Posterior cingulate gyrus (tissue), 11 donors: ENCODE measurements at regions not wholly inside any gene's neighbourhood (a gene's known extent, or its start where the extent isn't known, plus 50 kb on each side); places are given as distances from the start of the nearest gene placed in this dataset.
"Not testable (repeated sequence)": the region's sequence is repeated elsewhere in the genome, so short reads cannot be mapped to it uniquely, and the experiment has no call there.

Source experiments
- DNase-seq, 10 donors: peaks; one replicate each; pipeline versions ENCODE4 v3.0.0 to v3.0.0-alpha.2; 2020 to 2021; ENCODE audit warnings: mixed read lengths in 3 of 10
- intact Hi-C: fragments of 100-400 bp; cut with DNase I; formaldehyde crosslinking; loops from one replicate; pipeline ENCODE4 v1.15.1; 2023

DNA sequence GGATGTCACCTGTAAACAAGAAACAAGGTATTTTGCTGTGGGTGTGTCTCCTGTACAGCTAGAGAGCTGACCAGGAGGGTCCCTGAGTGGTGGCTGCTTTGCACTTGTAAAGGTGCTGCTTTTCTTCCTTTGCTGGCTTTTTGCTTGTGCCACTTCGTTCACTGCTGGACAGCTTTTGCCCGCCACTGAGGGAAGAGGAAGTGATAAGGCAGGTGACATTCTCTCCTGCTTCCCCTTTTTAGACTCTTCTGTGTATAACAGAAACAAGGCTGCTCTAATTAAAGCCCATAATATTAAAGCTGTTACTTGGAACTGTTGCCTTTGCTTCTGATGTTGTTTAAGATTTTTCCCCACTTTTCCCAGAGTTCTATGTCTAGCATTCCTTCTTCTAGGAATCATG is 218.6 kb upstream of the TSPY4 start:
- intact Hi-C loops: no loop called here
- no peak for DNase-seq

DNA sequence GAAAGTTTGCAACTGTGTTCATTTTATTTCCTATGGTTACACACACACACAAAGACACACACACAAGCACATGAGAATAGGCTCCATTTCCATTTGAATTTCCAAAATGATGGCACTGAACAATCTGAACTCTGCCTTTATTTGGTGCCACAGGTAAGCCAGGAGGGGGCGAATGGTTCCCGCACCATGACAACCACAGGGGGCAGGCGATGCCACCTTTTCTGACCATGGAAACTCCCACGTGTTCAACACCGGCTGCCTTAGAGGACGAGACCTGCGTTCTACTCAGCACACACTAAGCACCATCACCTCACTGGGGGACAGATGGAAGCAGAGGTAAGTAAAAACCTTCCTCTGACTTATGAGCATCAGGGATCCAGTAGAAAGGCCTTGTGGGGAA is 212.6 kb upstream of the TSPY4 start:
- no peak for DNase-seq
- intact Hi-C loops: no loop called here

DNA sequence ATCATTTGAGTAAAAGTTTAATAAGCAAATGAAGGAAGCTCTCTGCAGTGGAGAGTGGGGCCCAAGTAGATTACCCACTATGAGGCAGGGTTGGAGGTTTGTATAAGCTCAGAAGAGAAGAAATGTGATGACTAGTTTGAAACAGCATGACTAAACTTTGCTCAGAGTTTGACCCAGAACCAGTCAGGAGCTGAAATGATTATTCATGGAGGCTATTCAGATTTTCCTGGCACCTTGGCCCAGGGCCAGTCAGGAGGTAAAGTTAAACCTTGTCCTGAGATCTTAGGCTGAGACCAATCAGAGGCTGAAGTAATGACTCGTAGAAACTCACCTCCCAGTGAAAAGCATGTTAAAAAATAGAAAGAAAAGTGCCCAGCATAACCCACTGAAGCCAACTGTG is 210.7 kb upstream of the TSPY4 start:
- DNase-seq: no peak

DNA sequence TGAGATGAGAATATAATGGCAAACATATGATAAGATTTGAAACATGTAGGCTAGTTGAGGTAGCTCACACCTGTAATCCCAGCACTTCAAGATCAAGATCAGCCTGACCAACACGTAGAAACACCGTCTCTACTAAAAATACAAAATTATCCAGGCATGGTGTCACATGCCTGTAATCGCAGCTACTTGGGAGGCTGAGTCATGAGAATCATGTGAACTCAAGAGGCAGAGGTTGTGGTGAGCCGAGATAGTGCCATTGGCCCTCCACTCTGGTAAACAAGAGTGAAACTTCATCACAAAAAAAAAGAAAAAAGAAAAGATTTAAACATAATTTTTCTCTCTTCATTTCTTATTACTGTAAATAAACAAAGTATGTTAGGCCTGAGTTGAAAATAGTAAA is 193.9 kb upstream of the TSPY4 start:
- DNase-seq, intact Hi-C loops: not testable (repeated sequence)

More for the DNA sequence above, 210.7 kb upstream of the TSPY4 start:
- intact Hi-C loops: no loop called here

DNA sequence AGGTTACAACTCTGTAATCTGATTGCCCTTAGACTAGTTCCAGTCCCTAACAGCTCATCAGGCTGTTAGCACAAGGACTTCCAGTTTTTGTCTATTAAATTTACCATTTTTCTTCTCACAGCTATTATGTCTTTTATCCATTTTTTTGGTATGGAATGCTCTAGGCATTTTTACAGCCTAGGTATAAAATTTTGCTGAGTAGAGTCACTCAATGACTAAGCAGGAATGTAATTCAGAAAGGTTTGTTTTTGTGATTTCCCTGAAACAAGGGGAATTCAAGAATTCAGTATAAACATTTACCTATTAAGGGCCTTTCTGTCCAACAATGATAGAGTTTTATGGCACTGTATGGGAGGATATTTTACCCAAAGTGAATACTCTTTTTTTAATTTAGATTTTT is 182.7 kb upstream of the TSPY4 start:
- DNase-seq, intact Hi-C loops: not testable (repeated sequence)

DNA sequence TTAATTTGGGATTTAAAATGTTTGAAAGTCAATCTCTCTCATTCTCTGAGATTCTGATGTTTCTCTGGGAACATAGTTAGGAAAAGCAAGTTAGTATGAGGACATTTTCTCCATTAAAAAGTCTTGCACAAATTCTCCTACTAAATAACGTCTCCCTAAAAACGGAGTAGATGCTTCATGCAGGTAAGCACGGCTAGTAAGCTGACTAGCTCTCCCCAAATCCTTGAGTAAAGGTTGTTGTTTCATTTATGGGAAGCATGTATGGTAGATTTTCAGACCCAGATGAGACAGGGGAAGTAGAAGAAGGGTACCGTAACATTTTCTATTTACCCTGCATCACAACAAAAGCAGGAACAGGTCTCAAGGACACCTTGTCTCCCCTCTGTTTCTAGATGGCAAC is 181.5 kb upstream of the TSPY4 start:
- intact Hi-C loops: no loop called here
- DNase-seq: no peak

DNA sequence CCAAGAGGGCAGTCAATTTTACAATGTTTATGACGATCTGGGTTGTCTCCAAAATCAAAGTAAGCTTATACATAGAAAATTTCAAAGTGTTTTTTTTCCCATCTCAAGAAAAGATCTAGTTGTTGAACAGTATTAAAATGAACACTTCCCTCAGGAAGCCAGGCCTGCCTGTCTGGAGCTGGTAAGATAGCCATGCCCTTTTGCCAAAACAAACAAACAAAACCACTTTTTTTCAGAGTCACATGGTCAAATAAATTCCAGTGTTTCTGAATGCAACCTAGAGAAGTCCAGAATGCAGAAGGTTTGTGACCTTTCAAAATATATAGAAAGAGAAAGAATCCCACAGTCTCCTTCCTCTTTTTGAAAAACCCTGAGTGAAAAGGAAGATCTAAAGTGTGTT is 178.6 kb upstream of the TSPY4 start:
- intact Hi-C loops: no loop called here
- no peak for DNase-seq

DNA sequence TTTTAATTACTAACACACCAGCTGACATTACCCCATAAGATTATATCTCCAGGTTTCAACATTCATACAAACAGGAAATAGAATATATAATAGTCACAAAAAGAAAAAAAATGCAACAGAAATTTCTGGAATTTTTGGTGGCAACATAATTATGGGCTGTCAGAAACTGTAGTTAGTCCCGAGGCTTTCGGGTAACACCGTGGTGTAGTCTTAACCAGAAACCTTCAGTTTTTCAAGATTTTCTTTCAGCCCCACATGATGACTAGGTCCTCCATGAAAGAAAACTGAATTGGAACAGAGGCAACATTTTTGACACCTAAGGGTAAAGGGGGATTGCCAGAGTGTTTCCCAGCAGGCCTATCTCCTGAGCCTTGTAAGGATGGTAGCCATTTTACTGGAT is 176.9 kb upstream of the TSPY4 start:
- intact Hi-C loops, DNase-seq: not testable (repeated sequence)

DNA sequence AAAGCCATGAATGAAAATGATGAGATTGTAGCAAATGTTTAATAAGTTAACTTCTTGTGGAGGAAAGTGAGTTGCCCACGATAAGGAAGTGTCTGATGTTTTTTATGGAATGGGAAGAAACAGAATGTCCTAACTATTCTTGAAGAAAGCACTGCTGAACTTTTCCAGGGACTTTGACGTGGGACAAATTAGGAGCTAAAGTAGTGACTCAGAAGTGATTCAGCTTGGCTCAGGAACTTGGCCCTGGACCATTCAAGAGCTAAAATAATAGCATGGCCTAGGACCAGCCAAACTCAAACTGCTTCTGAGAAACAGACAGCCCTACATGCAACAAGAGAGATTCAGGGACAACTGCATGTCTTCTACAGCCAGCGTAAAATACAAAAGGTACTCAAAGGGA is 176.3 kb upstream of the TSPY4 start:
- not testable (repeated sequence) for DNase-seq

DNA sequence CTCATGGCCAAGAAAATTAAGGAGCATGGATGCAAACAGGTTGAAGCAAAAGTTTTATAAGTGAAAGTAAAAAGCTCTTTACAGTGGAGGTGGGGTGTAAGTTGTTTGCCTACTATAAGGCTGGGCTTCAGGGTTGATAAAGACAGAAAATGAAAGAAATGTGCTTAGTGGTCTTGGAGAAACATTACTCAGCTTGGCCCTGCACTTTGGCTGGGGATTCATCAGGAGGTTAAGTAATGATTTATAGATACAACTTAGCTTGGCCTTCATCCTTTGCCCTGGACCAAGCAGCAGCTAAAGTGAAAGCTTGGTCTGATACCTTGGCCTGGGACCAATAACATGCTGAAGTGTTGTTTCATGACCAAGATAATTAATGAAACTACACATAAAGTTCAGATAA is 175.3 kb upstream of the TSPY4 start:
- intact Hi-C loops, DNase-seq: not testable (repeated sequence)

More for the DNA sequence above, 176.3 kb upstream of the TSPY4 start:
- intact Hi-C loops: not testable (repeated sequence)

DNA sequence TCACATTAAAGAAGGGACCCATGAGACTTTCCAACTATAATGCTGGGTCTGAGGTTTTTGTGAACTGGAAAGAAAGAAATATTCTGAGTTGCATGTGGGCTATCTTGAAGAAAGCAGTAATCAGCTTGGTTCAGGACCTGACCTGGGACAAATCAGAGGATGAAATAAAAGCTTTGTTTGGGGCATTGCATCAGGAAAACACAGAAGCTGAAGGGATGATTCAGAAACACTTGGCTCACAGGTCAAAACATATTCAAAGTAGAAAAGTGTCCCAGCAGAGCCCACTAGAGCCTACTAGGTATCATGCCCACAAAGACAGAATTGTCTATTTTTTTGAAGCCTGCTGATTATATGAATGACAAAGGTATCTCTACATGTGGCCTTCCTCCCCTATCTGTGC is 174.8 kb upstream of the TSPY4 start:
- DNase-seq, intact Hi-C loops: not testable (repeated sequence)

DNA sequence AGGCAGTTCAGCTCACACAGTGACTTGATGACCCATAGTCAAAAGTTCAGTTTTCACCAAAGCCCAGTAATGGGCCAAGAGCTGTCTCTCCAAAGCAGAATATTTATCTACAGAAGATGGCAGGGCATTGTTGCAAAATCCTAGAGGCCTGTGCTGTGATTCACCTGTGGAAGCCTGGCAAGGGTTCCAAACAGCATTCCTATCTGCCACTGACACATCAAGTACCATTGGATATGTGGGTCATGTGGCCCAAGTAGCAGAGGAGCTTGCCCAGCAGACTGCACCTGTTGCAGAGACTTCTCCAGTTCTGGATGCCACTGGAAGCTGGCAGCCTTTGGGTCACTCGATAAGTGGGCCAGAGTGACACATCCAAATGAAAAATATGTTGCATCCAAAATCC is 159.6 kb upstream of the TSPY4 start:
- intact Hi-C loops, DNase-seq: not testable (repeated sequence)

DNA sequence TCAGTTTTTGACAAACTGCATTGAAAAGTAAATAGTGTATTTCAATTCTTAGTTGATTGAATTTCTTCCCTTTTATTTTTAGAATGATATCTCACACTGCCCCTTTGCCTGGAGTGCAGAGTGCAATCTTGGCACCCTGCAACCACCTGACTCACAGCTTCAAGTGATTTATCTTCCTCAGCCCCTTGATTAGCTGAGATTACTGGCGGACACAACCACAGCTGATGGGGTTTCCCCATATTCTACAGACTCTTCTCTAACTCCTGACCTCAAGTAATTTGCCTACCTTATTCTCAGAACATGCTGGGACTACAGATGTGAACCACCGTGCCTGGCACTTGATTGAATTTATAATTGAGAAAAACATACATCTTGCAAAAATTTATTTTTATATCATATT is 152.4 kb upstream of the TSPY4 start:
- intact Hi-C loops, DNase-seq: not testable (repeated sequence)

DNA sequence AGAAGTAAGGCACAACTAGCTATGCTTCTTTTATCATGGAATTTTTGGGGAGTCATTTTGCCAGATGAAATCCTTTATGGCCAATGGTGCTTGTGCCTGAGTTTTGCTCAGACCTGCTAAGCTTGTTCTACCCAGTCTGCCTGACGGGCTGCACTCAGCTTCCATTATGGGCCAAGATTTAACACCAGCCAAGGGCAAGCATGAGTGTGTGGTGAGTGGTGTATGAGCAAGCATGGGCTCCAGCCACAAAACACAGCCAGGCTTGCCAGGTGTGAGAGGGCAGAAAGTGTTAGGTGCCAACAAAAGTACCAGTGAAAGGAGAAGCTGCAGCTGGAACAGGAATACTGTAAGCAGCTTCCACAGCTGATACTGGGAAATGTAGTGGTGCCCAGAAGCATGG is 130.2 kb upstream of the TSPY4 start:
- intact Hi-C loops: not testable (repeated sequence)

DNA sequence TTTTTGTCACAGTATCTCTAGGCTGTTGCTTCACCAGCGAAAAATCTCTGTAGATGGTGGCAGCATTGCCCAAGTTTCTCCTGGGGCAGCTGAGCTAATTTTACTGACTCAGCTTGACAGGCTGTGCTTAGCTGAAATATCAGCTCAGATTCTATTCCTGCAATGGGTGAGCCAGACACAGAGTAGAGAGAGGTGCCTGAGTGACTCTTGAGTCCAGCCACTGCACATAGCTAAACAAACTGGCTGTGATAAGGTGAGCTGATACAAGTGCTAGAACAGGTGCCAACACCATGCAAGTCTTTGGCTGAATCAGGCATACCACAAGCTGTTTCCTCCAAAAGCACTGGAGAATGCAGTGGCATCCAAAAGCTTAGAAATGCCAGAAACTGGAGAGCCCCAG is 110.9 kb upstream of the TSPY4 start:
- DNase-seq: no peak
- intact Hi-C loops: no loop called here

More for the DNA sequence above, 130.2 kb upstream of the TSPY4 start:
- not testable (repeated sequence) for DNase-seq

DNA sequence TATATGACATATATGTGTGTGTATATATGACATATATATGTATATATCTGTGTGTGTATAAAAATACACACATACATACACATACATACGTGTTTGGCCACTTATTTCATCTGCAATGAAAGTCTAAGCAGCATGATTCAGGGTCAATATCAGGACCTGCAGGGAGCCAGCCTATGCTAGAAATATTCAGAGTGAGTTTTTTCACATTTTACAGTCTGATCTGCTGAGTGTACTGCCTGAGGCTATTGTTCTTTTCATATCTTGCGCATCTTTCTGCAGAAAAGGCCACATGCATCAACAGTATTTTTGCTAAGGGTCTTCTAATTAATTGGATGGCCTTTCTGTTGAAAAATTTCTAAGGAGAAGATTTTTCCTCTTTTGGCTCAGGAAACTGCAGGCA is 80.0 kb upstream of the TSPY4 start:
- no peak for DNase-seq
- intact Hi-C loops: no loop called here

DNA sequence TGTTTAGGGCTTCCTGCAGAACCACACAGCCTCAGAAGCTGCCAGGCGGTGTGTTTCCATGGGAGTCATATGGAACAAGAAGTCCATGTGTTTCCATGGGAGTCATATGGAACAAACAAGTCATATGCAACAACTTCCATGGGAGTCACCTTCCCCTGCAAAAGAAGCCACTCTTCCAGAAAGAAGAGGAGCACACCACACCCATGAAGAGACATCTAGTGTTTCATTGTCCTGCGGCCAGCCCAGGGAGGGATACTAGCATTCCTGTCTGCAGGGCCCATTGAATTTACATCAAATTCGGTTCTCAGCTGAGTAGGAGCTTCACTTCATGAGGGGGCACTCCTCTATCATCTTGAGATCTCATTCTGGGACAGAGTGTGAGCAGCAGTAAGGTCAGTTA is 79.5 kb upstream of the TSPY4 start:
- intact Hi-C loops: no loop called here
- no peak for DNase-seq

DNA sequence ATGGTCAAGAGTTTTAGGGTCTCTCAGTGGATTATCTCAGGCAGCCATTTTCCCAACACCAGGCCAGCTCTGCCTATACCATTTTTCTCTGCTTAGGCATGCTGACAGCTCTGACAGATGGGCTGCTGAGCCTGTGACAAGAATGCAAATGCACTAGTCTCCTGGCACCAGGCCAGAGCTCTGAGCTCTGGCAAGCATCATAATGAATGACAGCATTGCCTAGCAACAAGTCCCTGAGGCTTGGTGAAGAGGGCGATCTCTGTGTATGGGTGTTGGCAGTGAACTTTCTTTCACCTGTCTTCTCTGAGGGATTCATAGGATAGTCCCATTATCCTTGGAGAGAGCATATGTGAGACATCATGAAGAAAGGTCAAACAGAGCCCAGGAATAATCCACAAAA is 77.9 kb upstream of the TSPY4 start:
- intact Hi-C loops: no loop called here
- peak in 3 of 10 donors; percentile 42 to 58 (median 55) for DNase-seq

DNA sequence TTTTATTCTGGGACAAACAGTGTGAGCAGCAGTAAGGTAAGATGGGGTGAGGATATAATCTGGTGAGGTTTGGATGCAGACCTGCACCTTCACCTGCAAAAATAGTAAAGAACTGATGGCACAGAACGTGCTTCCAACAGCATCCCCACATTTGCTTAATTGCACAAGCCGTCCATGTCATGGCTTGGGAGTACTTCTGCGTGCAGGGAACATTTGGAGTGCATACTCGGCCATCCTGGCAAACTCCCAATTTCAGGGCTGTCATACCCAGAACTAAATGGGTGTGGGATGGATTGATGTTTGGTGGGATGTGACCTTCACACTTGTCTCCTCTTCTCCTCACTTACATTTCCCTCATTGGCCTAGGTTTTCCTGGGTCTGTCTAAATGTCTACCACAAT is 76.8 kb upstream of the TSPY4 start:
- DNase-seq: no peak
- intact Hi-C loops: no loop called here

DNA sequence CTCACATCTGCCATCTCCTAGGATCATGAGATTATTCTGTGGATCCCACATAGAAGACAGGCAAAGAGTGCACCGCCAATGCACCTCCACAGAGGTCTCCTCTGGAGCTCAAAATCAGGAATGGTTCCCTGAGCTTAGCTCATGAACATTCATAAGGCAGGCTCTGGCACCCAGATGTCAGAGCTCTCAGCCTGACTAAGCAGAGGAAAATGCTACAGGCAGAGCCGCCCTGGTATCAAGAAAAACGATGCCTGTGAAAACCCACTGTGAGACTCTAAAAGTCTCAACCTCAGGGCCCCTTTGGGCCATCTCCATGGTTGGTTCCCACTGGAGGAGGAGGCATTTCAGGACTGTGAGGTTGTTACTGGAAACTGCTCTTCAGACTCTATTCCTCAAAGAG is 71.7 kb upstream of the TSPY4 start:
- no peak for DNase-seq
- intact Hi-C loops: no loop called here

DNA sequence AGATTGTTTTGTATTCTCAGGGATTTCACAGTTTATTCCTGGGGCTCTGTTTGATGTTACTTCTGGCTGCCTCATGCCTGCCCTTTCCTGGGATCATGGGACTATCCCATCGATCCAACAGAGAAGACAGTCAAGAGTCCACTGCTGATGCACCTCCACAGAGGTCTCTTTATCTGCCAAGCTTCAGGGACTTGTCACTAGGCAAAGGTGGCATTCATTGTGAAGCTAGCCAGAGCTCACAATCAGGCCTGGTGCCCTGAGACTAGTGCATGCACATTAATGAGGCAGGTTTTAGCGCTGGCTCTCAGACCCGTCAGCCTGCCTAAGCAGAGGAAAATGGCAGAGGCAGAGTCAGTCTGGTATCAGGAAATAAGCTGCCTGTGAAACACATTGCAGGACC is 66.9 kb upstream of the TSPY4 start:
- DNase-seq, intact Hi-C loops: not testable (repeated sequence)

DNA sequence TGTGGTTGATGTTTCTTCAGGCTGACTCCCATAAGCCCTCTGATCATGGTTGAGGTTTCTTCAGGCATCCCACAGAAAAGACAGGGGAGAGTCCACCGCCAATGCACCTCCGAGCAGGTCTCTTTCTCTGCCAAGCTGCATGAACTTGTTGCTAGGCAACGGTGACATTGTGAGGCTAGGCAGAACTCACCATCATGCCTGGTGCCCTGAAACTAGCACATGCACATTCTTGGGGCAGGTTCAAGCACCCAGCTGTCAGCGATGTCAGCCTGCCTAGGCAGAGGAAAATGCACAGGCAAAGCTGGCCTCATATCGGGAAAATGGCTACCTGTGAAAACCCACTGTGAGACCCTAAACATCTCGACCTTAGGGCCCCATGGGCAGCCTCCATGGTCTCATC is 64.4 kb upstream of the TSPY4 start:
- DNase-seq, intact Hi-C loops: not testable (repeated sequence)

DNA sequence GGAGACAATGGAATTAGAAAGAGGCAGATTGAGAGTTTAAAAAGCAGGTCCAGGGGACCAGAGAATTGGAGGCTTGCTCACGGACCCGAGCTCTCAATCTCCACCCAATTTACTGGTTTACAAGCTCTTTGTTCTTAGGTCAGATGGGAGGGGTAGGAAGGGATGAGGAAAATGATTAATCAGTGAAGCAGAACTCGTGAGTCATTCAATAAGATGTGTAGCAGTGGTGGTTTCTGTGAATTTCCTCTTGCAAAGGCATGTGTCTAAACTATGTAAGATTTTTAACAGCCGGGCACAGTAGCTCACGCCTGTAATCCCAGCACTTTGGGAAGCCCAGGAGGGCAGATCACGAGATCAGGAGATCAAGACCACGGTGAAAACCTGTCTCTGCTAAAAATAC is 58.4 kb upstream of the TSPY4 start:
- DNase-seq, intact Hi-C loops: not testable (repeated sequence)
